ENCODE measurements at regions not wholly inside any gene's neighbourhood (a gene's known extent, or its start where the extent isn't known, plus 50 kb on each side); places are given as distances from the start of the nearest gene placed in this dataset.

DNA sequence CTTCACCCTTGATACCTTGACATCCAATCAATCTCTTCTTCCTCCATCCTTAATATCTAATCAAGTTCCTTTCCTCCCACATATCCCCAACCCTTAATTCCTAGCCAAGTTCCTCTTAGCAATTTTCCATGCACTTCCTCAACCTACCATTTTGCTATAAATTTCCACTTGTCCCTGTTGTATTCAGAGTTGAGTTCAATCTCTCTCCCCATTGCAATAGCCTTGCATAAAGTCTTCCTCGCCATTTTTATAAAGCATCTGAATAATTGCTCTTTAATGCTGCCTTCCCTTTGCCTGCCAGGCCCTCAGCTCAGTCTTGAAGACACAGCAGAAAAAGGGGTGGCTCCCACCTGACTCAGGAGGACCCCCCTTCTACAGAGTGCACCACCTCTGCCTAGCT is 390.3 kb downstream of the HHIPL2 start:
- Histone ChIP-seq H3K36me3 (ENCODE audit: control insufficient read depth, low read depth, low read length) (no peaks in the 10 kb centered on the region), H3K27me3 (ENCODE audit: control insufficient read depth, insufficient read depth, low read length) (no peaks in the 10 kb centered on the region), H3K27ac (ENCODE audit: low read length) (no peak overlapping the region), H3K9me3 (ENCODE audit: control insufficient read depth, low read depth, low read length) (no peaks in the 10 kb centered on the region), H3K4me1 (ENCODE audit: control insufficient read depth, low read depth, low read length) (no peaks in the 10 kb centered on the region), H3K9ac (ENCODE audit: low read length) (no peak overlapping the region), H3K4me3 (ENCODE audit: low read length) (no peak overlapping the region)

DNA sequence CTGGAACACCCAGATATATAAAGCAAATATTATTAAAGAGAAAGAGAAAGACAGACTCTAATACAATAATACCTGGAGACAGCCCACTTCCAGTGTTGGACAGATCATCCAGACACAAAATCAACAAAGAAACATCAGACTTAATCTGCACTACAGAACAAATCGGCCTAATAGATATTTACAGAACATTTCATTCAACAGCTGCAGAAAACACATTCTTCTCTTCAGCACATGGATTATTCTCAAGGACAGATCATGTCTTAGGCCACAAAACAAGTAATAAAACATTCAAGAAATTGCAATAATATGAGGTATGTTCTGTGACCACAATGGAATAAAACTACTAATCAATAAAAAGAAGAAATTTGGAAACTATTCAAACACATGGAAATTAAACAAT is 398.3 kb upstream of the DUSP10 start:
- Histone ChIP-seq H3K27ac (ENCODE audit: low read length) (no peak overlapping the region), H3K9me3 (ENCODE audit: control insufficient read depth, low read depth, low read length) (no peaks in the 10 kb centered on the region), H3K9ac (ENCODE audit: low read length) (no peak overlapping the region), H3K36me3 (ENCODE audit: control insufficient read depth, low read depth, low read length) (no peaks in the 10 kb centered on the region), H3K27me3 (ENCODE audit: control insufficient read depth, insufficient read depth, low read length) (no peaks in the 10 kb centered on the region), H3K4me1 (ENCODE audit: control insufficient read depth, low read depth, low read length) (no peaks in the 10 kb centered on the region), H3K4me3 (ENCODE audit: low read length) (no peak overlapping the region)

DNA sequence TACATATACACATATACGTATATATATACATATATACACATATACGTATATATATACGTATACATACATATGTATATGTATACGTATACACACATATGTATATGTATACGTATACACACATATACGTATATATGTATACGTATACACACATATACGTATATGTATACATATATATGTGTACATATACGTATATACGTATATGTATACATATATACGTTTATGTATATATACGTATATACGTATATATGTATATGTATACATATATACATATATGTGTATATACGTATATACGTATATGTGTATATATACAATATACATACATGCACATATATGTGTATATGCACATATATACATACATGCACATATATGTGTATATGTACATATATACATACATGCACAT is 396.2 kb upstream of the DUSP10 start:
- Histone ChIP-seq H3K36me3 (ENCODE audit: control insufficient read depth, low read depth, low read length) (no peaks in the 10 kb centered on the region), H3K27ac (ENCODE audit: low read length) (no peak overlapping the region), H3K27me3 (ENCODE audit: control insufficient read depth, insufficient read depth, low read length) (no peaks in the 10 kb centered on the region), H3K9ac (ENCODE audit: low read length) (no peak overlapping the region), H3K4me3 (ENCODE audit: low read length) (no peak overlapping the region), H3K4me1 (ENCODE audit: control insufficient read depth, low read depth, low read length) (no peaks in the 10 kb centered on the region), H3K9me3 (ENCODE audit: control insufficient read depth, low read depth, low read length) (no peaks in the 10 kb centered on the region)

DNA sequence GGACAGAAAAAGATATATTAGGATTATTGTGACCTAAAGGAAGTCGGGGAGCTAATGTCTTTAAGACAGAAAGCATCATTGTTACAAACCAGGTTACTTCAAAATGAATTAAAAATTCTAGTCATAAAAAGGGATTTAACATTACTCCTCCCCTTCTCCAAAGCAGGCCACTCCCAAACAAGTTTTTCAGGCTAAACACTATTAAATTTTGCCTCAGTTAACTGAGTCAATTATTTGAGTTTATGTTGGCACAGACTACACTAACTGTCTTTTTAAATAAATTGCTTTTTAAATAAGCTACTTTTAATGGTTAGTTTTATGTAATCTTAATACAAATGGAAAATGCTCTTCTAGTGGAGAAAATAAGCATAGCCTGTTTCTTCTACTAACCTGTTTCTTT is 395.0 kb upstream of the DUSP10 start:
- Histone ChIP-seq H3K4me3 (ENCODE audit: low read length) (no peak overlapping the region), H3K27me3 (ENCODE audit: control insufficient read depth, insufficient read depth, low read length) (no peaks in the 10 kb centered on the region), H3K9me3 (ENCODE audit: control insufficient read depth, low read depth, low read length) (no peaks in the 10 kb centered on the region), H3K9ac (ENCODE audit: low read length) (no peak overlapping the region), H3K27ac (ENCODE audit: low read length) (no peak overlapping the region), H3K36me3 (ENCODE audit: control insufficient read depth, low read depth, low read length) (no peaks in the 10 kb centered on the region), H3K4me1 (ENCODE audit: control insufficient read depth, low read depth, low read length) (no peaks in the 10 kb centered on the region)

DNA sequence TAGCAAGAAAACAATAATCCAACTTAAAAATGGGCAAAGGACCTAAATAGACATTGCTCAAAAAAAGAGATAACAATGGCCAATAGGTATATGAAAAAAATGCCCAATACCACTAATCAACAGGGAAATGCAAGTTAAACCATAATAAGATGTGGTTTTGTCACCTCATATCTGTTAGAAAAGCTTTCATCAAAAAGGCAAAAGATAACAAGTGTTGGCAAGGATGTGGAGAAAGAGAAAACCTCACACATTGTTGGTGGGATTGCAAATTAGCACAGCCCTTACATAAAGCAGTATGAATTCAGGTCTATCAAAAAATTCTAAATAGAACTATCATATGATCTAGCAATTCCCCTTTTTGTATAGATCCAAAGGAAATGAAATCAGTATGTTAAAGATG is 387.2 kb upstream of the DUSP10 start:
- Histone ChIP-seq H3K9me3 (ENCODE audit: control insufficient read depth, low read depth, low read length) (no peaks in the 10 kb centered on the region), H3K27ac (ENCODE audit: low read length) (no peak overlapping the region), H3K9ac (ENCODE audit: low read length) (no peak overlapping the region), H3K27me3 (ENCODE audit: control insufficient read depth, insufficient read depth, low read length) (no peaks in the 10 kb centered on the region), H3K4me1 (ENCODE audit: control insufficient read depth, low read depth, low read length) (no peaks in the 10 kb centered on the region), H3K36me3 (ENCODE audit: control insufficient read depth, low read depth, low read length) (no peaks in the 10 kb centered on the region), H3K4me3 (ENCODE audit: low read length) (no peak overlapping the region)

DNA sequence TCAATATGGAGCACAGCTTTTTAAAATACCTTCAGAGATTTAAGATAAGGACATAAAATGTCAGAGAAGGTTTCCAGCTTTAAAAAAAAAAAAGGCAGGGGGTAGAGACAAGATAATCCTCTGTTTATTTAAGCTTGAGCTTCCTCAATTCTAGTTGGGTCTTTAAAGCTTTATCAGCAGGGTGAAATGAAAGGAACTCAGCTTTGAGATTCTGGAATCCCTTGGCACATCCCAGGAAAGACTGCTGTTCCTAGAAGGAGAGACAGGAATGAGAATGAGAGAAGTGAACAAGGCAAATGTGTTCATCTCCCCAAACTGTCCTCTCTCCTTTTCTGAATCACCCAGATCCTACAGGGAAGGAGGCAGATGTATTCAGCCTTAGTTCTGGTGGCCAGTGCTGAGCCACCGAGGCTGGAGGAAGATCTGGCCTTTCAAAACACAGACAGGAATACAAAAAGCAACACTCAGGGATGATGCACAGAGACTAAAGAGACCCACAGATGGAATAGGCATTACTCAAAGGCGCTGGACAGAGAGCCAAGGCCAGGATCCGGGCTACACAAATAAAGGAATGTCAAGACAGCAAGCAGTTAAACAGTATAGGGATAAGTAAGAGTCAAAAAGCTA is 385.8 kb upstream of the DUSP10 start:
- H3K4me1 ChIP-seq (ENCODE audit: control insufficient read depth, low read depth, low read length) = no peaks in the 10 kb centered on the region
- no peaks in the 10 kb centered on the region for H3K36me3 ChIP-seq (ENCODE audit: control insufficient read depth, low read depth, low read length)
- H3K4me3 ChIP-seq (ENCODE audit: low read length) = no peak overlapping the region
- H3K27ac ChIP-seq (ENCODE audit: low read length) = no peak overlapping the region
- no peaks in the 10 kb centered on the region for H3K9me3 ChIP-seq (ENCODE audit: control insufficient read depth, low read depth, low read length)
- H3K9ac ChIP-seq (ENCODE audit: low read length) = no peak overlapping the region
- H3K27me3 ChIP-seq (ENCODE audit: control insufficient read depth, insufficient read depth, low read length) = no peaks in the 10 kb centered on the region

DNA sequence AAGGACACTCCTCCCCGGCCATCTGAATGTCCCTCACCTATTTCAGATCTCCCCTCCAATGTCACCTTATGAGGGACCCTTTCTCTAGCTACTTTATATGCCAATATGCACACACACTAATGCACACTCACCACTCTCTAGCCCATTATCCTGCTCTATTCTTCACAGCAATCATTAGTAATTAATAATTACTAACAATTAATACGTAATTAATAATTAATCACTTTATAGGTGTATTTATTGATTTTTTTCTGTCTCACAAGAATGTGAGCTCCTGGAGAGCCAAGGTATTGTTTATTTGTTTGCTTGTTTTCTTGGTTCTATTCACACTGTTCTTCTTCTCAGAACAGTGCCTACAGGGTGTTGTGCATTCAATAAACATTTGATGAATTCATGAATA is 385.2 kb upstream of the DUSP10 start:
- no peaks in the 10 kb centered on the region for H3K27me3 ChIP-seq (ENCODE audit: control insufficient read depth, insufficient read depth, low read length)
- H3K27ac ChIP-seq (ENCODE audit: low read length) = no peak overlapping the region
- H3K9me3 ChIP-seq (ENCODE audit: control insufficient read depth, low read depth, low read length) = no peaks in the 10 kb centered on the region
- no peak overlapping the region for H3K9ac ChIP-seq (ENCODE audit: low read length)
- H3K4me1 ChIP-seq (ENCODE audit: control insufficient read depth, low read depth, low read length) = no peaks in the 10 kb centered on the region
- no peak overlapping the region for H3K4me3 ChIP-seq (ENCODE audit: low read length)
- H3K36me3 ChIP-seq (ENCODE audit: control insufficient read depth, low read depth, low read length) = no peaks in the 10 kb centered on the region

DNA sequence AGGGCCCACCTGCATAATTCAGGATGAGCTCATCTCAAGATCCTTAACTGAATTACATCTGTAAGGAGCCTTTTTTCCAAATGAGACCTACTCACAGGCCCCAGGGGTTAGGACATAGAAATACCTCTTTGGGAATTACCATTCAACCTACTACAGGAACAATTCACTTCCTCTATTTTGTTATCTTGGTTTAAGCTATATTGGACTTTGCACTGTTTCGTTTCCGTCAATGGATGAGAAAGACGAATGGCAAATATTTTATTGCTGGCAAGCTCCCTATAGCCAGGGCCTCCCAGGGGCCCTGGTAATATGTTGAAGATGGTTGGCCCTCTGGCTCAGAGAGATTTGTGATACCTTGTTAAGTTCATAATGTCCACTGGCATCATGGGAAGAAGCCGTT is 384.2 kb upstream of the DUSP10 start:
- H3K9me3 ChIP-seq (ENCODE audit: control insufficient read depth, low read depth, low read length) = no peaks in the 10 kb centered on the region
- H3K4me1 ChIP-seq (ENCODE audit: control insufficient read depth, low read depth, low read length) = no peaks in the 10 kb centered on the region
- H3K9ac ChIP-seq (ENCODE audit: low read length) = no peak overlapping the region
- no peaks in the 10 kb centered on the region for H3K36me3 ChIP-seq (ENCODE audit: control insufficient read depth, low read depth, low read length)
- H3K4me3 ChIP-seq (ENCODE audit: low read length) = no peak overlapping the region
- H3K27me3 ChIP-seq (ENCODE audit: control insufficient read depth, insufficient read depth, low read length) = no peaks in the 10 kb centered on the region
- no peak overlapping the region for H3K27ac ChIP-seq (ENCODE audit: low read length)

DNA sequence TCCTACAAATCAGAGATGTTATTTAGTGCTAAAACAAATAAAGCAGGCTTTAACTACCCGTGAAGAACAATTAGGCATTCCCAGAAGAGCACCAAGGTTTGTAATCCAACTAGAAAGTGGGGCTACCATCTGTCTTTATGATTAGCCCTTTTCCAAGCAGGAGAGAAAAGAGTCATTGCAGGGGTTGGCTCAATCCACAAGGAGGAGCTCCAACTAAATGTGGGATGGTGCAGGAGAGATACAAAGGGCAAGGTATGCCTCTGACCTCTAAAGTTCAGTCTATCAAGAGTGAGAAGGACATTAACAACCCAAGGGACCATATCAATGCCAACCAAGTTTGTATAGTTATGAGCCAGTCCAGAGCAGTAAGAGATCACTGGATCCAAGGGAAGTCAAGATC is 382.7 kb upstream of the DUSP10 start:
- H3K27me3 ChIP-seq (ENCODE audit: control insufficient read depth, insufficient read depth, low read length) = no peaks in the 10 kb centered on the region
- H3K4me1 ChIP-seq (ENCODE audit: control insufficient read depth, low read depth, low read length) = no peaks in the 10 kb centered on the region
- no peak overlapping the region for H3K27ac ChIP-seq (ENCODE audit: low read length)
- H3K4me3 ChIP-seq (ENCODE audit: low read length) = no peak overlapping the region
- H3K36me3 ChIP-seq (ENCODE audit: control insufficient read depth, low read depth, low read length) = no peaks in the 10 kb centered on the region
- no peak overlapping the region for H3K9ac ChIP-seq (ENCODE audit: low read length)
- no peaks in the 10 kb centered on the region for H3K9me3 ChIP-seq (ENCODE audit: control insufficient read depth, low read depth, low read length)

DNA sequence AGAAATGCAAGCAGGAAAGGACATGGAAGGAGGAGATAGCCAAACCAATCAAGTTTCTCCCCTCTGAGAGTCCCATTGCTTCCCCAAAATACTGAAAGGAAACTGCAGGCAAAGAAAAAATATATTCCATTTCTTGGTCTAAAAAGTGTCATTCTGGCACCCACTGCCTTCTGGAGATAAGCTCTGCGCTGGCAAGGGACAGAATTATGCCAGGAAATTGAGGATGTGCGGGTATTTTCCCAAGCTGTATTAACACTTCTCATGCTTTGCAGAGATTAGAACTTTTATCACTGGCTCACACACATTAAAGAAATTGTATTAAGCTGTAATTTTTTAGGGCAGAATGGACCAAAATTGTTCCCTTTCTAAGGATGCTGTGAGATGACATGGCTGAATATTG is 381.2 kb upstream of the DUSP10 start:
- H3K27ac ChIP-seq (ENCODE audit: low read length) = no peak overlapping the region
- no peak overlapping the region for H3K4me3 ChIP-seq (ENCODE audit: low read length)
- H3K9me3 ChIP-seq (ENCODE audit: control insufficient read depth, low read depth, low read length) = no peaks in the 10 kb centered on the region
- H3K36me3 ChIP-seq (ENCODE audit: control insufficient read depth, low read depth, low read length) = no peaks in the 10 kb centered on the region
- H3K9ac ChIP-seq (ENCODE audit: low read length) = no peak overlapping the region
- no peaks in the 10 kb centered on the region for H3K27me3 ChIP-seq (ENCODE audit: control insufficient read depth, insufficient read depth, low read length)
- no peaks in the 10 kb centered on the region for H3K4me1 ChIP-seq (ENCODE audit: control insufficient read depth, low read depth, low read length)

DNA sequence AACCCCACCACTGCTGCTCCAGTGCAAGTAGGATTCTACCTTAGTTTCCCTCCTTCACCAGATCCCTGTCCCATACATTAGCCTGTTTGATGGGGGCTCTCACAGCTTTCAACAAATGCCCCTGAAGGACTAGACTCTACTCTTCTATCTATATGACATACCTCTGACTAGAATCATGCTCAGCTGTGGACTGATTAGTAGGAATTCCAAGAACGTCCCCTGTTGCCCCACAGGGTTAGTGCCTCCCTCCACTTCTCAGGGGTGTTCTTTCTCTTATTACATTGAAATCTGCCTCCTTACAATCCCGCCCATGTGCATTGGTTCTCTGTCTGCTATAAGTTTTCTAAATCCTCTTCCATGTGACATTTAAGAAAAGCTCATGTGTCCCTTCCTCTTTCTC is 375.9 kb upstream of the DUSP10 start:
- H3K27me3 ChIP-seq (ENCODE audit: control insufficient read depth, insufficient read depth, low read length) = no peaks in the 10 kb centered on the region
- H3K27ac ChIP-seq (ENCODE audit: low read length) = no peak overlapping the region
- no peaks in the 10 kb centered on the region for H3K9me3 ChIP-seq (ENCODE audit: control insufficient read depth, low read depth, low read length)
- H3K36me3 ChIP-seq (ENCODE audit: control insufficient read depth, low read depth, low read length) = no peaks in the 10 kb centered on the region
- no peak overlapping the region for H3K4me3 ChIP-seq (ENCODE audit: low read length)
- no peak overlapping the region for H3K9ac ChIP-seq (ENCODE audit: low read length)
- no peaks in the 10 kb centered on the region for H3K4me1 ChIP-seq (ENCODE audit: control insufficient read depth, low read depth, low read length)

DNA sequence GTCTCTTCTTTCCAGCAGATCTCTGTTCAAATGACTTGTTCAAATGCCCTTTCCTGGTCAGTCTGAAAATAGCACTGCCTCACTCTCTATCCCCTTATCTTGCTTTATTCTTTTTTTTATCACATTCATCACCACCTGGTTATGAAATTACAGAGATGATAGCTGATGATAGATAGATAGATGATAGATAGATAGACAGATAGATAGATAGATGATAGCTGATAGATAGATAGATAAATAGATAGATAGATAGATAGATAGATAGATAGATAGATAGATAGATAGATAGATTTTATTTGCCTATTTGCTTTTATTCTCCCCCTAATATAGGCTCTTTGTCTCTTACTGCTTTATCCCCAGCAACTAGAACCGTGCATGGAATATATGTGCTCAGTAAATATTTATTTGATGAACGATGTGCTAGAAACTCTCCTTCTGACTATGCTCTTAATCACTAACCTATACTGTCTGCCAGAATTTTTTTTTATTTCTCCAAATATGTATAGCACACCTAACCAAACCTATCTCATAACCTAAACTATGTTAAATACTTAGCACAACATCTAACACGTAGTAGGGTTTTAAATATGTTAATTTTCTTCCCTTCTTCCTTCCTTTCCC is 372.8 kb upstream of the DUSP10 start:
- Histone ChIP-seq H3K36me3 (ENCODE audit: control insufficient read depth, low read depth, low read length) (no peaks in the 10 kb centered on the region), H3K9me3 (ENCODE audit: control insufficient read depth, low read depth, low read length) (no peaks in the 10 kb centered on the region), H3K9ac (ENCODE audit: low read length) (no peak overlapping the region), H3K27ac (ENCODE audit: low read length) (no peak overlapping the region), H3K4me3 (ENCODE audit: low read length) (no peak overlapping the region), H3K27me3 (ENCODE audit: control insufficient read depth, insufficient read depth, low read length) (no peaks in the 10 kb centered on the region), H3K4me1 (ENCODE audit: control insufficient read depth, low read depth, low read length) (no peaks in the 10 kb centered on the region)
